ENCODE measurements at regions not wholly inside any gene's neighbourhood (a gene's known extent, or its start where the extent isn't known, plus 50 kb on each side); places are given as distances from the start of the nearest gene placed in this dataset.

GRCh38 chr13:34352958-34353357, 535.0 kb downstream of the RFC3 start:
- Mint-ChIP-seq H3K9me3 (peaks cover 0 to 18% of the 10 kb centered on the region in 2 donors), H3K4me1 (no peaks in the 10 kb centered on the region), H3K27ac (no peak overlapping the region), H3K4me3 (no peak overlapping the region), H3K27me3 (no peaks in the 10 kb centered on the region)
- ATAC-seq (no peak), DNase-seq (no peak)

- Mint-ChIP-seq H3K4me3 (no peak overlapping the region), H3K4me1 (no peaks in the 10 kb centered on the region), H3K27me3 (no peaks in the 10 kb centered on the region), H3K9me3 (peaks cover 0 to 7% of the 10 kb centered on the region in 2 donors), H3K27ac (no peak overlapping the region)
- no peak for DNase-seq
- ATAC-seq: no peak
Measured at GRCh38 chr13:34356686-34357434, 538.9 kb downstream of the RFC3 start.

- no peak for DNase-seq
- no peak overlapping the region for H3K4me3 Mint-ChIP-seq
- H3K9me3 Mint-ChIP-seq: peaks cover 0 to 7% of the 10 kb centered on the region in 2 donors
- ATAC-seq: no peak
- H3K27ac Mint-ChIP-seq: no peak overlapping the region
- no peaks in the 10 kb centered on the region for H3K4me1 Mint-ChIP-seq
- H3K27me3 Mint-ChIP-seq: no peaks in the 10 kb centered on the region
Measured at GRCh38 chr13:34357435-34358232, 539.7 kb downstream of the RFC3 start.

GRCh38 chr13:34358811-34359513, 541.0 kb downstream of the RFC3 start:
- Mint-ChIP-seq H3K4me3 (no peak overlapping the region), H3K9me3 (peaks cover 0 to 7% of the 10 kb centered on the region in 2 donors), H3K4me1 (no peaks in the 10 kb centered on the region), H3K27ac (no peak overlapping the region), H3K27me3 (no peaks in the 10 kb centered on the region)
- ATAC-seq: no peak
- no peak for DNase-seq

GRCh38 chr13:34360702-34361101, 542.8 kb downstream of the RFC3 start:
- DNase-seq (no peak), ATAC-seq (no peak)

GRCh38 chr13:34361560-34361959, 543.6 kb downstream of the RFC3 start:
- ATAC-seq (no peak), DNase-seq (no peak)
- H3K9me3 Mint-ChIP-seq: peaks cover 2 to 5% of the 10 kb centered on the region in 2 donors
- H3K27ac Mint-ChIP-seq: no peak overlapping the region
- no peaks in the 10 kb centered on the region for H3K27me3 Mint-ChIP-seq
- no peak overlapping the region for H3K4me3 Mint-ChIP-seq
- no peaks in the 10 kb centered on the region for H3K4me1 Mint-ChIP-seq

More at GRCh38 chr13:34360702-34361101, 542.8 kb downstream of the RFC3 start:
- H3K4me3 Mint-ChIP-seq: no peak overlapping the region
- no peaks in the 10 kb centered on the region for H3K27me3 Mint-ChIP-seq
- no peak overlapping the region for H3K27ac Mint-ChIP-seq
- no peaks in the 10 kb centered on the region for H3K9me3 Mint-ChIP-seq
- no peaks in the 10 kb centered on the region for H3K4me1 Mint-ChIP-seq

- no peaks in the 10 kb centered on the region for H3K4me1 Mint-ChIP-seq
- H3K27me3 Mint-ChIP-seq: no peaks in the 10 kb centered on the region
- no peak overlapping the region for H3K27ac Mint-ChIP-seq
- H3K9me3 Mint-ChIP-seq: peaks cover 4 to 7% of the 10 kb centered on the region in 2 donors
- DNase-seq (no peak), ATAC-seq (no peak)
- H3K4me3 Mint-ChIP-seq: no peak overlapping the region
Measured at GRCh38 chr13:34363266-34363665, 545.3 kb downstream of the RFC3 start.

- no peak overlapping the region for H3K4me3 Mint-ChIP-seq
- peaks cover 7 to 9% of the 10 kb centered on the region in 2 donors for H3K9me3 Mint-ChIP-seq
- no peak for ATAC-seq
- no peak for DNase-seq
- no peak overlapping the region for H3K27ac Mint-ChIP-seq
- H3K27me3 Mint-ChIP-seq: no peaks in the 10 kb centered on the region
- H3K4me1 Mint-ChIP-seq: no peaks in the 10 kb centered on the region
Measured at GRCh38 chr13:34364633-34365032, 546.7 kb downstream of the RFC3 start.

GRCh38 chr13:34369931-34370330, 552.0 kb downstream of the RFC3 start:
- Mint-ChIP-seq H3K4me3 (no peak overlapping the region), H3K4me1 (no peaks in the 10 kb centered on the region), H3K27ac (no peak overlapping the region), H3K27me3 (no peaks in the 10 kb centered on the region), H3K9me3 (peaks cover 7 to 9% of the 10 kb centered on the region in 2 donors)
- ATAC-seq (no peak), DNase-seq (no peak)

GRCh38 chr13:34371108-34371507, 553.2 kb downstream of the RFC3 start:
- H3K4me1 Mint-ChIP-seq: no peaks in the 10 kb centered on the region
- H3K9me3 Mint-ChIP-seq: peaks cover 7 to 9% of the 10 kb centered on the region in 2 donors
- ATAC-seq (no peak), DNase-seq (no peak)
- H3K27me3 Mint-ChIP-seq: no peaks in the 10 kb centered on the region
- H3K4me3 Mint-ChIP-seq: no peak overlapping the region
- H3K27ac Mint-ChIP-seq: no peak overlapping the region

- DNase-seq (no peak), ATAC-seq (no peak)
Measured at GRCh38 chr13:34371645-34372395, 553.9 kb downstream of the RFC3 start.

GRCh38 chr13:34372581-34372980, 554.6 kb downstream of the RFC3 start:
- Mint-ChIP-seq H3K4me3 (no peak overlapping the region), H3K27ac (no peak overlapping the region), H3K27me3 (no peaks in the 10 kb centered on the region), H3K4me1 (no peaks in the 10 kb centered on the region), H3K9me3 (peaks cover 0 to 5% of the 10 kb centered on the region in 2 donors)
- DNase-seq (no peak), ATAC-seq (no peak)

More at GRCh38 chr13:34371645-34372395, 553.9 kb downstream of the RFC3 start:
- H3K4me1 Mint-ChIP-seq: no peaks in the 10 kb centered on the region
- H3K27me3 Mint-ChIP-seq: no peaks in the 10 kb centered on the region
- peaks cover 0 to 5% of the 10 kb centered on the region in 2 donors for H3K9me3 Mint-ChIP-seq
- no peak overlapping the region for H3K4me3 Mint-ChIP-seq
- H3K27ac Mint-ChIP-seq: no peak overlapping the region

- H3K27me3 Mint-ChIP-seq: no peaks in the 10 kb centered on the region
- ATAC-seq: no peak
- H3K9me3 Mint-ChIP-seq: no peaks in the 10 kb centered on the region
Measured at GRCh38 chr13:34376483-34376882, 558.5 kb downstream of the RFC3 start.

GRCh38 chr13:34381228-34381627, 560.8 kb upstream of the NBEA start:
- H3K9me3 Mint-ChIP-seq: no peaks in the 10 kb centered on the region
- no peaks in the 10 kb centered on the region for H3K4me1 Mint-ChIP-seq
- ATAC-seq (no peak), DNase-seq (no peak)
- no peaks in the 10 kb centered on the region for H3K27me3 Mint-ChIP-seq
- H3K27ac Mint-ChIP-seq: no peak overlapping the region
- no peak overlapping the region for H3K4me3 Mint-ChIP-seq

More at GRCh38 chr13:34376483-34376882, 558.5 kb downstream of the RFC3 start:
- Mint-ChIP-seq H3K27ac (no peak overlapping the region), H3K4me3 (no peak overlapping the region), H3K4me1 (no peaks in the 10 kb centered on the region)
- DNase-seq: no peak

- no peak for DNase-seq
- no peak overlapping the region for H3K4me3 Mint-ChIP-seq
- H3K4me1 Mint-ChIP-seq: no peaks in the 10 kb centered on the region
- no peaks in the 10 kb centered on the region for H3K9me3 Mint-ChIP-seq
- no peak for ATAC-seq
- no peaks in the 10 kb centered on the region for H3K27me3 Mint-ChIP-seq
- no peak overlapping the region for H3K27ac Mint-ChIP-seq
Measured at GRCh38 chr13:34383728-34384127, 558.3 kb upstream of the NBEA start.

Measured in stimulated activated naive CD8-positive, alpha-beta T cell treated with anti-CD3 and anti-CD28 coated beads, Interleukin-15, amount 100 ng/mL, for 72 hours (primary cell).